ENCODE measurements at regions not wholly inside any gene's neighbourhood (a gene's known extent, or its start where the extent isn't known, plus 50 kb on each side); places are given as distances from the start of the nearest gene placed in this dataset.
"Not testable (repeated sequence)": the region's sequence is repeated elsewhere in the genome, so short reads cannot be mapped to it uniquely, and the experiment has no call there.

DNA sequence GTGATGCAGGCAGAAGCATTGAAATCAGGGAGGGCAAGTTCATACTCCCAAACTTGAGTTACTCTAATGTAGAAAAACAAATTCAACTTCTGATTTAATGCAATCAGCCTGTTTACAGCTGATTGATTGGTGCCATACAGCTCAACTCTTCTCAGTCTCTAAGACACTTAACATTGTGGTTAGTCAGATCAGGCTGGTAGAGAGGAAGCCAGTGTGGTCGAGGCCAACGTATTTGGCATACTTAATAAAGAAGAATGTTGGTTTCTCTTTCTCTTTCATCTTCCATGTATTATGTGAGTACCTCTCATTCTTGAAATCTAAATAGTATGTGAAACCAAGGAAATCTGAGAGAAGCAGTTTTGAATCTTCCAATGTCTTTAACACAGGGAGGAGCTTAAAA lies 255.0 kb upstream of the SLITRK1 start:
- in situ Hi-C loops (cut with HindIII; ENCODE audit: low sequenced_read_pairs), result no loop called here

DNA sequence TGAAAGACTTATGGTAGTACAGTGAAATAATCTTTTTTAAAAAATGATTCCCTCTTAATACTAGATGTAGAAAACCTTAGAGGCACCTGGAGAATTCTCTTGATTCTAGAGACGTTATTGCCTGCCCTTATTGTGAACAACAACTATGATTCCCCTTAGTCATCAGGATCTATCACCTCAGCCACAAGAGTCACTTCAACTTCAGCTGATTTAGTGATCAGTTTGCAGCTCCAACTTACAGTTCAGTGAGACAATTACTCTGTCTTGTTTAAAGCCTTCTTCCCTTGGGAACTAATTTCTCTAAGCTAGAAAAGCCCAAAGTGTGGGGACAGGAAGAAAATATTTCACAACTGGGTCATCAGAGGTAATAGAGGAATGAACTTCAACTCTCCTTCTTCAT lies 254.3 kb upstream of the SLITRK1 start:
- in situ Hi-C loops (cut with HindIII; ENCODE audit: low sequenced_read_pairs), result no loop called here

DNA sequence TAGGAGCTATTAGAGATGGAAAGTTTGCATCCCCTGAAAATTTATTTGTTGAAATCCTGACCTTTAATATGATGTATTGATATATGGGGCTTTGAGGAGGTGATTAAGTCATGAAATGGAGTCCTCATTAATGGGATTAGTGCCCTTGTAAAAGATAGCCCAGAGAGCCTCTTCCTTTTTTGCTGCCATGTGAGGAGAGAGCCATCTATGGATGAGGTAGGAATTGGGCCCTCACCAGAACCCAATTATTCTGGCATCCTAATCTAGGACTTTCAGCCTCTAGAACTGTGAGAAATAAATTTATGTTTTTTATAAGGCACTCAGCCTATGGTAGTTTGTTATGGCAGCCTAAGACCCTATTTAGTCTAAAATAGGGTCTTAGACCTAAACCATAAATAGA lies 250.2 kb upstream of the SLITRK1 start:
- in situ Hi-C loops (cut with HindIII; ENCODE audit: low sequenced_read_pairs), result no loop called here

DNA sequence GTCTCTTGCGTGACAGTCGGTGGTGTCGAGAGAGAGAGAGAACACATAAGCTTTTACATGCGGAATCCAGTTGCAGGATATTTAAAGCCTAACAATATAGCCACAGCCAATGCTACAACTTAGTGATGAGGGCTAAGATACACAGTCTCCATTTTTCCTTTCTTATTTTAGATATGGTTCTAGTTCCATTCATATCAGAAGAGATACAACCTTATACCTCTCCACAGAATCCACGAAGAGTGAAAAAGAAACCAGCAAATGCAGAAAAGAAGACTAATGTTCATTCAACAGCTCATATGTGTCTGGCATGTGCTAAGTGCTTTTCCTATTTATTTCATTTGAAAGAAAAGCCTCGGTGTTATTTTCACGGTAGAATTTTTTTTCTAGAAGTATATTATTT lies 249.0 kb upstream of the SLITRK1 start:
- in situ Hi-C loops (cut with HindIII; ENCODE audit: low sequenced_read_pairs), result no loop called here

DNA sequence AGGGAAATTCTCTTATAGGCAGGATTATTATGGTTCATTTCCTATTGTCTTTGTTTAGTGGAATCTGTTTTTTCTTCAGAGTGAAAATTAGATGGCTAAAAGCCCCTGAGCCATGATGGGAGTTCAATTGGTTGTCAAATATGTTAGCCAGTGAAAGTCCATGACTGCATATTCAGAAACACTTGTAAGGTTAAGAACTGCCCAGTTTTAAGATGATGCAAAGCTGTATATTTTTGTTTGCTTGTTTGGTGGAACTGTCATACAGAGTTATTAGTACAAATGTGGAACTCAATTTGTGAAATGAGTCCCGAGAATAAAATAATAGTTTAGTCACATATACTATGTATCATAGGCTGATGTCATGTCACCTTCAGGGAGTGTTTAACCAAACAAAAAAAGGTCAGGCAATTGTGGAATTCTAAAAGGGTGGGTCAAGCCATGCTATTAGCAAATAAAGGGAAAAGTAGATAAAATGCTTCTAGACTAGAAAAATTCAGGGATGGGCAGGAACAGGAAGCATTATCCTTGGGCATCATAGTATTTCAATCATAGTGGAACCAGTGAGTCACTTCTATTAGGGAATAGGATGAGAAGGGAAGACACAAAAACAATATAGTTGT lies 248.3 kb upstream of the SLITRK1 start:
- in situ Hi-C loops (cut with HindIII; ENCODE audit: low sequenced_read_pairs), result no loop called here

DNA sequence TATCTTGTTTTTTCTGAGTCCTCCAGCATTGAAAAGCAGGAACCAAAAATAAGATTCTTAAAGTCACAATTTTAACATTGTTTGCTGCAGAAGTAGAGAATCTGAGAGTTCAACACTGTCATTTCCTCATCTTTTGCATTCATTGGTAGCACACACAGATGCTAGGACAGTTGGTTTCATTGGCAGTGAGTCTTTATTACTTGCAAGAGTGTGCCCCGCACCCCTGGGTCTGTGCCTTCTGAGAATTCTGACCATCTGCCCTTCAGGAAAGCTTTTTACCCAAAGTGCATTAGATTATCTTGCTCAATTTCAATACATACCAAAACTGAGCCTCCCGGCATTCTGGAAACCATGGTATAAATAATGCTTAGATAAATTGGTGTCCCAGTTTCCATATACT lies 247.7 kb upstream of the SLITRK1 start:
- in situ Hi-C loops (cut with HindIII; ENCODE audit: low sequenced_read_pairs), result no loop called here

DNA sequence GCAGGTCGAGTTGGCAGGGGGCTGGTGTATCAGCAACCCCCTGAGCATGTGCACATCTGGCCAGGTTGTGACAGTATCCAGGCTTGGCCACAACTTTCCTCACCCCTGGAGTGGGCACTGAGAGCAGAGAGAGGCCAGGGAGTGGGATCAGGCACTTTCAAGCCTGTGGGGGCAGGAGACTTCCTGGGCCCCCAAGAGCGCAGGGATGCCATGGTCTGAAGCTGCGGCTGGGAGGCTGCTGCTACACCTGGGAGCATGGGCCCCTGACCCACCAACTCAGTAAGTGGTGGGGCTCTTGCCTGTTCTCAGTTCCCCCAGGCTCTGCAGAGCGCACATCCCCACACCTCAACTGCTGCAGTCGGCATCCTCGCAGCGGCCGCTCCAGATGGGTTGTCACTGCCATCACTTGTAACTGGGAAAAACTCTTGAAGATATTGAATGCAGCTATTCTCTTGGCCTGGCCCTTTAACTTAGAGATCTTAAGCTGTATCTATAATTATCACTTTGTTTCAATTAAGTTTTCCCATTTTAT lies 245.4 kb upstream of the SLITRK1 start:
- in situ Hi-C loops (cut with HindIII; ENCODE audit: low sequenced_read_pairs), result no loop called here

DNA sequence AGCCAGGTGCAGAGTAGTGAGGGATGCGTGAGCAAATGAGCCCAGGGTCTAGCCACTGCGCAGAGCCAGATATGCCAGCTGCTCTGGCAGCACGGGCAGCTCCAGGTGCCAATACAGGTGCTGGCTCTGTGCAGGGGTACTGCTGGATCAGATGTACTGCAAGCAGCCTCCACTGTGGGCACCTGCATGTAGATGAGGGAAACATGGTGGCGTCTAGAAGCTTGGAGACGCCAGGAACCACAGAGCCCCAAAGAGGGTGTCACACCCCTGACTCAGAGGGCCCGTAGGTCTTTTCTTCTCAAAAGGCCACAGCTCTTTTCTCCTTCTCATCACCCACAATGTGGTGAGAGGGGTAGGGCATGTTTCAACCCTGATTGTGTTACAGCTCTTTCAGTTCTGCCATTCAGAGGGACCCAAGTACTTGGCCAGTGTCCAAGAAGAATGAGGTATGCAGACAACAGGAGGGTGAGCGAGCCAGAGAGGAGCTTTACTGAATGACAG lies 244.4 kb upstream of the SLITRK1 start:
- in situ Hi-C loops (cut with HindIII; ENCODE audit: low sequenced_read_pairs), result no loop called here

DNA sequence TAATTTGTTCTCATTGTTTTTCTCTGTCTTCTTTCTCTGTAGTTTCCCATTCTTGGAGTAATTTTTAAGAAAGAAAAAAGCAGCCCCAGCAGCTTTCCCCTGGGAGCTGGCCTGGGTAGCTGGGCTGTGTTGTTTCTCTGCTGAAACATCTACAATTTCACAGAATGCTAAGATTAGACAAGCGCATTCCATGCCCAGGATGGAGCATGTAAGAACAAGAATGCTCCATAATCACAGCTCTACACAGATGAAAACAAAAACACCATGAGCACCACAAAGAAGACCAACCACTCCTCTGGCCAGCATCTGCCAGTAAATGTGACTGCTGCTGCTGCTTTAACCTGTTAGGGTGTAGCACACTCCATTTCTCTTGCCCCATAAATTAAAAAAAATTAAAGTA lies 239.2 kb upstream of the SLITRK1 start:
- in situ Hi-C loops (cut with HindIII; ENCODE audit: low sequenced_read_pairs), result no loop called here

DNA sequence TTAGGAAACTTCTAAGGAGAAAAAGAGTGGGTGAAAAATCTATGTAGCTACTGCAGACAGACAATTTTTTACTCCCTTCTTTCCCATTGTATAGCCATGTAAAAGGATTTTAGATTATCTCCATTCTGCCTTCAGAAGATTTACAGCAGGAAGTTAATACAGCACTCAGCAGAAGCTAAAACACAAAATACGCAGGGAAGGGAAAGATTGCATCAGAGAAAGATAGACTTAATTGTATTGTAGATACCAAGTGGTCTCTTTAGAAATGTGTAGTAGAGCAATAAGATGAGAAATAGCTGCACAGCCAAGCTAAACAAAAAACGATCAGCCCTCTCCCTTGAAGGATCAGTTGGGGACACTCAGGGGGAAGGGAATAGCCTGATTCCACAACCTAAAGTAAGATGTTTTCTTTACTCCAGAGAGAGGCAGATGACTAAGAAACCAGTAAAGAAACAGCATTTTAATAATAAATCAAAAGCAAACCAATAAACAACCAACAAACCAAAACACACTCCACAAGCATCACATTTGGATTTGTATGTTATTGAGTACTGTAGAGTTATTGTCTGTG lies 236.7 kb upstream of the SLITRK1 start:
- in situ Hi-C loops (cut with HindIII; ENCODE audit: low sequenced_read_pairs), result no loop called here

DNA sequence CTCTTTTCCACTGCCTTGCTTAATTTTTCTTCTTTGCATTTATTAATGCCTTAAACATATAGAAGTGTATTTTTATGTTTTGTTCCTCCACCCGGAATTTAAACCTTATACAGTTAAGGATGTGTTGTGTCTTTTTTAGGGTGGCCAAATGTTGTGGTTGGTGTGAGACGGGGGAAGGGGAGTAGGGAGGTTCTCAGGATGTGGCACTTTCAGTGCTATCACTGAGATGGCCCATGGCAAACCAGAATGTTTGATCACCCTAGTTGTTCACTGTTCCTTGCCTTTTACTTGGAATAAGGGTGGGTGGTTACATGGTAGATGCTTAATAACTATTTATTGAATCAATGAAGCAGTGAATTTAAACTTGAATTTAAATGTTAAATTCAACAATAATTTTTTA lies 216.0 kb upstream of the SLITRK1 start:
- in situ Hi-C loops (cut with HindIII; ENCODE audit: low sequenced_read_pairs), result no loop called here

DNA sequence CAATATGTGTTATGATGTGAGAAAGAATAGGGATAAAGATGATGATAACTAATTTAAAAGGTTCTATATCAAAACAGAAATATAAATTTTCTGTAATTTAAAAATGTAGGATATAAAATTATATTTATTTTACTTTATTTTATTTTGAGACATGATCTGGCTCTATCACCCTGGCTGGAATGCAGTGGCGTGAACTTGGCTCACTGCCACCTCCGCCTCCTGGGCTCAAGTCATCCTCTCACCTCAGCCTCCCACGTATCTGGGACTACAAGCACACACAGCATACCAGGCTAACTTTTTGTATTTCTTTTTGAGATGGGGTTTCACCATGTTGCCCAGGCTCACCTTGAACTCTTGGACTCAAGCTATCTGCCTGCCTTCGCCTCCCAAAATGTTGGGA lies 214.9 kb upstream of the SLITRK1 start:
- in situ Hi-C loops (cut with HindIII; ENCODE audit: low sequenced_read_pairs), result no loop called here

DNA sequence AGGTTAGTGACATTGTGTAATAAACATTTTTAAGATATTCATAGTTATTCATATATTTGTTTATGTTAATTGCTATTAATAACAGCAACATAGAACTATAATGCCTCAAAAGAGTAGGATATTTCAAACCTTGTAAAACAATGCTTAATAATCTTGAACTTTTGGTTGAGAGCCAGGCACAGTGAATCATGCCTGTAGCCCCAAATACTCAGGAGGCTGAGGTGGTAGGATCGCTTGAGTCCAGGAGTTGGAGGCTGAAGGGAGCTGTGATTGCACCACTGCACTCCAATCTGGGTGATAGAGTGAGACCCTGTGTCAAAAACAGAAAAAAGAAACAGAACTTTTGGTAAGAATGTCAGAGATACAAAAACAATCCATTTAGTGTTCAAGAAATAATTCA lies 213.9 kb upstream of the SLITRK1 start:
- in situ Hi-C loops (cut with HindIII; ENCODE audit: low sequenced_read_pairs), result no loop called here

DNA sequence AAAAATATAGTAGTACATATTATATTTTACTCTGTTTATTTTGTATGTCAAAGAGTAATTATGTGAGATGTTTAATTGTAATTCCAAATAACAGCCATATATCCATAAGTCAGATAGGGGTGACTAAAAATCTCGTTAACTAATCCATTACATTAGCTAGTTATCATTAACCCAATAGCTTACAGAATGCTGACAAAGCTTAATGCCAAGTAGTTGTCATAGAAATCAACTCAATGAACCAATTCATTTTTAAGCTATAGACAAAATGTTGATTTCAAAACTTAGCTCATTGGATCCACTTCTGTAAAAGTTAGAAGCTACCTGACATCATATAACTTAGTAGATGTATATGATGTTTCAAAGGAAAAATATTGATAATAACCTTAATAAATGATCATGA lies 206.7 kb upstream of the SLITRK1 start:
- in situ Hi-C loops (cut with HindIII; ENCODE audit: low sequenced_read_pairs), result no loop called here

DNA sequence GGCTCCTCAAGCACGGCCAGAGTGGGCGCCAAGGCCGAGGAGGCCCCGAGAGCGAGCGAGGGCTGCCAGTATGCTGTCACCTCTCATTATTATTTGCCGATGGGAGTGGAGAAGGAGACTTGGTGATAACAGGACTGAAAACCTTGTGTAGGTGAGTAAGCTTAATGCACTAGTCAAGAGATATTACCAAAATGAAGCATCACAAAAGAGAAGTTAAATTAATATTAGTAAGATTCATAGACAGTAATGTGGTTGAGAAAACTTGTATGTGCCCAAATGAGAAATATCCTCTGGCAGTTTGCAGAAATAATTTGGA lies 204.5 kb upstream of the SLITRK1 start:
- in situ Hi-C loops (cut with HindIII; ENCODE audit: low sequenced_read_pairs), result no loop called here

DNA sequence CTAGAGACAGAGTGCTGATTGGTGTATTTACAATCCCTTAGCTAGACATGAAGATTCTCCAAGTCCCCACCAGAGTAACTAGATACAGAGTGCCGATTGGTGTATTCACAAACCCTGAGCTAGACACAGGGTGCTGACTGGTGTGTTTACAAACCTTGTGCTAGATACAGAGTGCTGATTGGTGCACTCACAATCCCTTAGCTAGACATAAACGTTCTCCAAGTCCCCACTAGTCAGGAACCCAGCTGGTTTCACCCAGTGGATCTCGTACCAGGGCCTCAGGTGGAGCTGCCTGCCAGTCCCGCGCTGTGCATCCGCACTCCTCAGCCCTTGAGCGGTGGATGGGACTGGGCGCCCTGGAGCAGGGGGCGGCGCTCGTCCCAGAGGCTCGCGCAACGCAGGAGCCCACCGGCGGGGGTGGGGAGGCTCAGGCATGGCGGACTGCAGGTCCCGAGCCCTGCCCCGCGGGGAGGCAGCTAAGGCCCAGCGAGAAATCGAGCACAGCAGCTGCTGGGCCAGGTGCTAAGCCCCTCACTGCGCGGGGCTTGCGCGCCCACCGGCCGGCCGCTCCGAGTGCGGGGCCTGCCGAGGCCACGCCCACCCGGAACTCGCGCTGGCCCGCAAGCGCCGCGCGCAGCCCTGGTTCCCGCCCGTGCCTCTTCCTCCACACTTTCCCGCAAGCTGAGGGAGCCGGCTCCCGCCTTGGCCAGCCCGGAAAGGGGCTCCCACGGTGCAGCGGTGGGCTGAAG lies 204.0 kb upstream of the SLITRK1 start:
- in situ Hi-C loops (cut with HindIII; ENCODE audit: low sequenced_read_pairs), result not testable (repeated sequence)

DNA sequence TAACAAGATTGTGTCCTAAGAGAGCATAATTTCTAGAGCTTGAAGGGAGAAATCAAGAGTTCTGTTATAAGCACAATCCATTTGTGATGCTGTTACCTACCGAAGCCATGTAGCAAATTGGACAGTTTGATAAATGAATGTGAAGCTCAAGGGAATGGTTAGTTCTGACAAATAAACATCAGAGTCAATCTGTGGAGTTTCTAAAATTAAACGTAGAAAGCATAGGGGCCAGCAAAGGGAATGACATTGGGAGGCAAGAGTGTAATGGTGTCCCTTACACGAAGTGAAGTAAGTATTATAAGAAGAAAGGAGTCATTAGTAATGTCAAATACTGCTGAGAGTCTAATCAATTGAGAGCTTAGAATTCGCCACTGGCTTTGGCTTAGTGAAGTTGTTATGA lies 200.2 kb upstream of the SLITRK1 start:
- in situ Hi-C loops (cut with HindIII; ENCODE audit: low sequenced_read_pairs), result no loop called here

DNA sequence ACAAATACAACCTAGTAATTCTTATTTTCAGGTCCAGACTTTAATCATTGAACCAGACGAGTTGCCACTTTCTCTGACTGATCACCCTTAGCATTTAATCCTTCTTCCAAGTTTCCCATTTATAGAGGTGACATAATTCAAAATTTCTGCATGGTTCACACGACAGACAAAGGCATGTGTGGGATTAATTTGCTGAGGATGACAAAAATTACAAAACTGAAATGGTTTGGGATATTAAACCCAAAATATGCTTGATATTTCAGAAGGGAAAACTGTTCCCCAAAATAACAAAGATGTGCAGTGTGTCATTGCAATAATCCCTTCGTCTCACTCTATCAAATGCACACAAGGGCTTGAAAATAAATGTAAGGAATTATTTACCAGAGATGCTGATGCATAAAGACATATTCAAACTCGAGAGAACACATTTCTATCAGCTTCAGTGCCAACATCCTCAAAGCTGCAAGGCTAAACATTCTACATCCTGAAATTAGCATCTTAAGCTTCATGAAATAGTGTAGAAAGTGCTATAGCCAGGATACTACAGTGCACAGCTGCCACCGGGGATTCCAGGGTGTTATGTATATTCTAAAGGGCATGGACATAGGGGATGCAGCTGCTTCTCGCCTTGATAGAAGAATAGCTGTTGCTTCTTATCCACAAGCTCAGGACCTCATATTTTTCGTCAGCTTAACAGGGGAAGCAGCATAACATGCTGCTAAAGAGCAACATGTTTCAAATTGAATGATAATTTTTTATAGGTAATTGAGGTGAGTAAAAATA lies 198.7 kb upstream of the SLITRK1 start:
- in situ Hi-C loops (cut with HindIII; ENCODE audit: low sequenced_read_pairs), result no loop called here

DNA sequence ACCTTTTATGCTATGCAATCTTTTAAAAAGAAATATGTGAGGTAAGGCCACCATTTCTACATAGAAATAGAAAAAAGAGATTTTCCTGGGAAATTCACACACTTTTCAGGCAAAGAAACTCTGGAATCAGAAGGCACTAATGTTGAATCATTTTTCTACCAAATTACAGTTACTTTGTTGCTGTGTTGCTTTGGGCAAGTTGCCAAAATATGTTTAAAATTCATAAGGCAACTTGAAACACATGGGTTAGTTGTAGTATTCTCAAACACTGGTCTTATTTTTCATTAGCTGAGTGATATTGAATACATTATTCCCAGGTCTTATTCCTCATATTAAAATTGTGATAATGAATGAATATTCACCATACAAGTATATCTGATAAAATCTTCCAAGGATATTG lies 195.0 kb upstream of the SLITRK1 start:
- in situ Hi-C loops (cut with HindIII; ENCODE audit: low sequenced_read_pairs), result no loop called here

DNA sequence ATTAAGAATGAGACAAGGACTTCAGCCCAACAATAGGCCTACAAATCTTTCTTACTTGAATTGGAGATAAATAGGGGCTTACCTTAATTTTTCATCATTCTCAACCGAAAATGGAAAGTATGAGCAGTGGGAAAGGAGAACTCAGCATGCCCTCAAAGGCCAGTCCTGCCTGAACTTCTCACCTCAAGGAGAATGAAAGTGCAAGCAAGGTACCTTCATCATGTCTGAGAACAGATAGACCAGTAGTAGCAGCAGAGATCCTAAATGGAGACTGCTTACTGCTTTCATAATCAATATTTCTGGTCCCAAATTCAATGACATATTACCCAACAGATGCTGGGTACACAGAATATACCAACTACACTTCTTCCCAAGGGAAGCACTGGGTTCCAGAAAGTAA lies 194.0 kb upstream of the SLITRK1 start:
- in situ Hi-C loops (cut with HindIII; ENCODE audit: low sequenced_read_pairs), result no loop called here

DNA sequence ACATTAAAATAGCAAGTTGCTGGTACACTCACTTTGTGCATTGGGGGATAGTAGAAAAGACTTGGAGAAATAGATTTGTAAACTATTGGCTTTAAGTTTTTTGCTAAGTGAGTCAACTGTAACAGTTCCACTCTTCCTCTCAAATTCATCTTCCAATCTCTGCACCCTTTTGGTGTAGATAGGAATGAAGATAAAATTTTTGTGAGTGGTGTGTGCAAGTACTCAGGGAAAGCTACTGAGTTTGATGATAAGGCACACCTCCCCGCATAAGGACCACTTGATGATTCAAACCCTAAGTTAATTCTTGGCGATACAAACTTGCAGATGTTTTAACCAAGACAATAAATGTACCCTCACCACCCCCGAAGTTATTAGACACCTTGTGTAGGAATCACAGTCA lies 168.3 kb upstream of the SLITRK1 start:
- in situ Hi-C loops (cut with HindIII; ENCODE audit: low sequenced_read_pairs), result no loop called here

All from DLD1 (cell line).